ENCODE measurements at regions not wholly inside any gene's neighbourhood (a gene's known extent, or its start where the extent isn't known, plus 50 kb on each side); places are given as distances from the start of the nearest gene placed in this dataset.

DNA sequence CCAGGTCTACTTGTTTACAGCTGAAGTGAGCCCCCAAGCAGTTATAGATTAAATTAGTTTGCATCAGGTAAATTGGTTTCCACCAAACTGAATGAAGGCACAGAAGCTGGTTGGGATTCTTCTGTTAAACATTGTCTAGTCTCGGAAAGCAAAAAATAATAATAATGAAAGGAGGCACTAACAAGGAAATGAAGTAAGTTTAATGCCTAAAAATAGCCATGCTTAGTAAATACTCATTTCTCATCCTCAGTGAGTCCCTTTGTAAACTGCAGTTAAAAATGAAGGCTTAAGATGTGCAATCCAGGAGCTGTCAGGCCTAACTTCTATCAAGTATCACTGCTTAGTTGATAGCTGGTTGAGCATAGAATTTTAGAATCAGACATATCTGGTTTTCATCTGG is 113.5 kb downstream of the BTG1 start:
- no peak for TF ChIP-seq ZNF274 (IDR thresholded peaks at IDR 0.05; ENCODE audit: low read depth, low read length)
- H3K4me3 ChIP-seq (ENCODE audit: low read length) = no peak overlapping the region

DNA sequence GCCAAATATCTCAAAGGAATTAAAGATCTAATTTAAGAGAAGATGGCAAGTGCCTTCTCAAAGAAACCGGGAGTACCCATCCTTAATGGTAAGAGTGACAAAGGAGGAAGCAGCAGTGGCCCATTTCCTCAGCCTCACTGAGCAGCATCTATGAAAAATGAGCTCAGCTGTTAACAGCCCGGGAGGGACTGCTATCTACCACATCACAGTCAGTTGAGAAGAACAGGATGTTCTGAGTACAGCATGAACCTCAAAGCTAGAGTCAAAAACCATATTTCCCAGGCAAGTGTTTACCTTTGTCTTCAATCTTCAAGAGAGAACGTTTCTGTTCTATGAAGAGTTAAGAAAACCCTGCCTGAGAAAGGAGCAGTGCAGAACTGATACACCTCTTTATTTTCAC is 115.0 kb downstream of the BTG1 start:
- no peak for TF ChIP-seq ZNF274 (IDR thresholded peaks at IDR 0.05; ENCODE audit: low read depth, low read length)
- H3K4me3 ChIP-seq (ENCODE audit: low read length) = no peak overlapping the region

DNA sequence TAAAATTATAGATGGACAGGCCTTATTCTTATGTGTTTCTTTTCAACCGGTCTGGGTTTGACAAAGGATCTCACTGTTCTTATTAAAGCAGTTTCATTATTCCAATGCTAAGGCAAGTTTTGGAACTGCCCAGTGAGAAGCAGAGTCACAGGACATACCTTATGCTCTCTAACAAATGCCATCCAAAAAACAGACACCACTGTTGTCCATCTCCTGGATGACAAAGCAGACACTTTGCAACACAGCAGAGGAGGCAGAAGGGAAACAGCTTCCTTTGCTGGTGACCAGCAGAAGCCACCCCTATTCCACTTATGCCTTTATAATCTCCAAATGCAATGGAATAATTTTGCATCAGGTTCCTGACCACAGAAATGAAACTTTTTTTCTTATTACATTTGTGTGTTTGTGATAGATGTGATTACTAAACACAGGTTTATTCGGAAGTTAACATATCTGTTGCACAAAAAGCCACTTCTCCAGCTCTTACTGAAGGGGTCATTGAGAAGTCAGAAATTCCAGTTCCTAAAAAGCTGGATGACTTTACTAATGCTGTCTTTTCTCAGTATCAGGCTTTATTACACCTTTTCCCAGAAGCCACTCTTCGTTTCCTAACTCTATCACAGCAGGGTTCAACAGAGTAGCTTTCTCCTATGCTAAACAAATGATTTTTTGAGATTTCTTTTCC is 115.6 kb downstream of the BTG1 start:
- TF ChIP-seq ZNF274 (IDR thresholded peaks at IDR 0.05; ENCODE audit: low read depth, low read length) = no peak

DNA sequence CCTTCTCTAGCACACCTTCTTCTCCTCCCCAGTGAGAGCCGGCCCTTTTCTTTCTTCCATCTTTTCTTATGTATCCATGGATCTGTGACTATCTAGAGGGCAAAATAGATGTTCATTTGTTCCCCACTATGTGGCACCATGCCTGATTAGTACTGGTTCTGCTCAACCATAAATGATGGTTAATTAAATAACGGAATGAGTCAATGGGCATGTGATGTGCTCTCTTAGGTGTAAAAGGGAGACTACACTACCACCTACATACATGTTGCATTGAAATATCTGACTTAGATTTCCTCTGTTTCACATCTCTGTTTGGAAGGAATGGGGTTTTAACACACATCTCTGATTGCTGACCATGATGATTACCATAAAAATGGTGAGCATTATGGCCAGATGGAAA is 116.5 kb downstream of the BTG1 start:
- H3K4me3 ChIP-seq (ENCODE audit: low read length) = no peak overlapping the region
- TF ChIP-seq ZNF274 (IDR thresholded peaks at IDR 0.05; ENCODE audit: low read depth, low read length) = no peak

More for the DNA sequence above, 115.6 kb downstream of the BTG1 start:
- no peak overlapping the region for H3K4me3 ChIP-seq (ENCODE audit: low read length)

DNA sequence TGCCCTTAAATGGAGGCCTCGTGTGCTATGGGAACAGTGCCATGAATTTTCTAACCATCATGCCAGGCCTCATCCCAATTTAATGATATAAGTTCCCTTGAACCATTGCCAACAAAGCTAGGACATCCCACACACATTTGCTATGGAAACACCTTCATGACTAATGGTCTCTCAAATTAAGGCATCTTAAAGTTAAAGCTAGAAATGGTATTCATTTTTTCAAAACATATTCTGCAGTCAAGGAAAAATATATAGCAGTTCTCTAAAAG is 117.3 kb downstream of the BTG1 start:
- TF ChIP-seq ZNF274 (IDR thresholded peaks at IDR 0.05; ENCODE audit: low read depth, low read length) = no peak
- H3K4me3 ChIP-seq (ENCODE audit: low read length) = no peak overlapping the region

DNA sequence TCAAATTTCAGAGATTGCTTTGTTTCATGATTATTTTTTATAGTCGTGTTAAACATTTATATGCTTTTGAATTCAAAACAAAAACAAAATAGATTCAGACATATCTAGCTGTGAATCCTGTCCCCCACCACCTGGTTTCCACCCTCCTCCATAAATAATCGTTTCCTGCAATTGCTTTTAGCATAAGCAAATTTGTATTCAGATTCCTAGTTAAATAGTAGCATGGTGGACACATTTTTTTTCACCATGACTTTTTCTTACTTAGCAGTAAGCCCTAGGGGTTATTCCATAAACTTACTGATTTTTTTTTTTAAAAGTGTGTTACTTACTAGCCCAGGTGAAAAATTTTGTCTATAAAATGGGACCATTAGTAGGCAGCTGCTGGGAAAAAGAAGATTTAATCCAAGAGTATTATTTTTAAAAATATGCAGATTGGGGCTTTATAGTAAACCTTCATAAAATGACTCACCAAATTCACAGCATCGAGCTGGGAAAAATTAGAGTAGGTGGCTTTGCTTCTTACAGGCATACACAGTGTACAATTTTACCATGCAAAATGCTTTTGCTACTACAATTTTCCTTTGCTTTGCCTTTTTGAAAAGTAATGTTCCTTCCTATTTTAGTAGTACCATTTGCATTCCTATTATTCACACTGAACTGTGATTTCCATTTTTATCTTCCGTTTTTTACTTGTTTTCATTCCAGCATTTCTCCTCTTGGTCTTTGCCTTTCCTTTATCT is 117.8 kb downstream of the BTG1 start:
- no peak for TF ChIP-seq ZNF274 (IDR thresholded peaks at IDR 0.05; ENCODE audit: low read depth, low read length)
- no peak overlapping the region for H3K4me3 ChIP-seq (ENCODE audit: low read length)

DNA sequence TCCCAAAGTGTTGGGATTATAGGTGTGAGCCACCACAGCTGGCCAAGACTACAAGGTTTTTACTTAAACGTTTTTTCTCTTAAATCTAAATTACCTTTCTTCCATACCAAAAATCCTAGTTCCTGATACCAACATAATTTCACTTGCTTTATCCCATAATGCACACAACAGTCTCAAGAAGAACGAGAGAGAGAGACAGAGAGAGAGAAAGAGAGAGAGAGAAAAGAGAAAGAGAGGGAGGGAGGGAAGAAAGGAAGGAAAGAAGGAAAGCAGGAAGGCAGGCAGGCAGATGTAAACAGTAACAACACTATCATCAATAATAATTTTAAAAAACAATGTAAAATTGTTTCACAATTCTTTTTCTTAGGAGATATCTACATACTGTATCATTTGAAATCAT is 118.4 kb downstream of the BTG1 start:
- TF ChIP-seq ZNF274 (IDR thresholded peaks at IDR 0.05; ENCODE audit: low read depth, low read length) = no peak
- H3K4me3 ChIP-seq (ENCODE audit: low read length) = no peak overlapping the region

DNA sequence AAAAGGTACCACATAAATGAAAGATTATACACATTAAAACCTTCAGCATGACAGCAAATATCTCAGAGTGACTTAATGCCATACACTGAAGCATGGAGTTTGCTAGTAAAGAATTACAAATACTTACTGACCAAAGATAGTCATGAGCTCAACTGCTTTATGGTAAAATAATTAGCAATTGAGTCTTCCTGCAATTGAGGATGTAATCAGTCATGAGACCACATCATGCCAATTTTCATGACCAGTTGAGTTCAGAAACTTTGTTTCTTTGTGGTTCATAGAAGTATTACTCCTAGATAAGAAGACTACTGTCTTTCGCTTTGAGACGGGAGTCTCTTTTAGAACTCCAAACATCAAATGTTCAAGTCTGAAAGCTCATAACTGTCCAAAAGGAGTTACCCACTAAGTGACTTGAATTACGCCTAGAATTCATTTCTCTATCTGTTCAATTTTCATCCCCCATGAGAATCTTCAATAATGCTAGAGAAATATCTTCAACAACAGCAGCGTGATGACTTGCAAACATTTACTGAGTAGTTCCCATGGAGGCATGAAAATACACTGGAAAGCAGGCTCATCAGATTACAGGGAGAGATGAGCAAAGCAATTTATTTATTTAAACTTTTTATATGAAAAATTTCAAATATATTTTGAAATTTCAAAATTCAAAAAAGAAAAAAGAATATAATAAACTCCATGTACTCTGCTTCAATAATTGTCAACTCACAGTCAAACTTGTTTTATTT is 120.0 kb downstream of the BTG1 start:
- H3K4me3 ChIP-seq (ENCODE audit: low read length) = no peak overlapping the region
- TF ChIP-seq ZNF274 (IDR thresholded peaks at IDR 0.05; ENCODE audit: low read depth, low read length) = no peak

DNA sequence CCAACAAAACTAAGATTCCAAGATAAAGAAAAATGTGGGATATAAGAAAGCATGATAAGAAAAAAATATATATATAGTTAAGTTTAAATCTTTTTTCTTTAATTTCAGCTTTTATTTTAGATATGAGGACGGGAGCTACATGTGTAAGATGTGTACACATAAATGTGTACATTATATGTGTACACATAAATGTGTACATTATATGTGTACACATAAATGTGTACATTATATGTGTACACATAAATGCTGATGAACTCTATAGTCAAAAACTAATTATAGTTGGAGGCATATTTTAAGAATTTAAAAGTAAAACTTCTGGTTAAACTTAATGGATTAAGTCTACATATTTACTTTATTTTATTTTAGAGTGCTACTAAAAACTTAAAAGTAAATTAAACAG is 123.6 kb downstream of the BTG1 start:
- TF ChIP-seq ZNF274 (IDR thresholded peaks at IDR 0.05; ENCODE audit: low read depth, low read length) = no peak
- no peak overlapping the region for H3K4me3 ChIP-seq (ENCODE audit: low read length)

DNA sequence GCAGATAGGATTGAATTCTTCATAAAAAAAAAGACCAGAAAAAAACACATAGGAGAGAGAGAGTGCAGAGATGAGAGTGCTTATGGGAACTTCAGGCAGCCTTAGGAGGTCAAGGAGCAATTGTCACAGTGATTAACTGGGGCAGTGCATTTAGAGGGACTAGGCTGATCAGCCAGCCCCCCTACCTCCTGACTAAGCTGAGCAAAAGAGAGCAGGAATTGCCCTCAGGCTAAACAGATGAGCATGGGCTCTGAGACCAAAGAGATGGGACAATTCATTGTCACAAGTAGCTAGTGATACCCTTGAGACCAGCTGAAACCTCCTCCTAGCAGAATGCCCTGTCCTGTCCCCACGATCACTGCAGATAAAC is 124.0 kb downstream of the BTG1 start:
- no peak for TF ChIP-seq ZNF274 (IDR thresholded peaks at IDR 0.05; ENCODE audit: low read depth, low read length)
- no peak overlapping the region for H3K4me3 ChIP-seq (ENCODE audit: low read length)

DNA sequence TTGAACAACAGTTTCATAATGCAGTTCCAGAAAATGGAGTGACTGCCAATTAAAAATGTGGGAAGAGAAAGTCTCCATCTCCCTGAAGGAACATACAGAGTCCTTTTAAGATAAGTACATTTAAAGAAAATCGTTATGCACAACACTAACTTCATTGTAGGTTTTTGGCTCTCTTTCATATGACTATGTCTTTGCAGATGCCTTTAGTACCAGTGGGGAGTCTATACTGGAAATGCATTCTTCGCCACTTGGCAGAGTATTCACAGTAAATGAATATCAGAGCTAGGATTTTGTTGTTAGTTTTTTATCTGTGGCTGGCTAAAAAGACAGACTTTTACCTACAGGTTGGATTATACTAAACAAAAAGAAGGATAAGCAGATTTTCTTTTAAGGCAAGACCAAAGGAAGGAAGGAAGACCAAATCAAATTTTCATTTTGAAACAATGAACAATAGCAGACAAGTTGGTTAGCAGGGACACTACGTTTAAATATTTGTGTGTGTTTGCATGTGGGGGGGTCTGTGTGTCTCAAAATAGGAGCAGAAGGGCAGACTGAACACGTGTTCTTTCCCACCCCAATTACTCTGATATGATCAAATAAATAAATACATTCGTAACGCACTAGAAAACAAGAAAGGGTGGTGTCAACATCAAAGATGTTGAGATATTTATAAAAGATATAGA is 124.5 kb downstream of the BTG1 start:
- TF ChIP-seq ZNF274 (IDR thresholded peaks at IDR 0.05; ENCODE audit: low read depth, low read length) = no peak
- no peak overlapping the region for H3K4me3 ChIP-seq (ENCODE audit: low read length)

DNA sequence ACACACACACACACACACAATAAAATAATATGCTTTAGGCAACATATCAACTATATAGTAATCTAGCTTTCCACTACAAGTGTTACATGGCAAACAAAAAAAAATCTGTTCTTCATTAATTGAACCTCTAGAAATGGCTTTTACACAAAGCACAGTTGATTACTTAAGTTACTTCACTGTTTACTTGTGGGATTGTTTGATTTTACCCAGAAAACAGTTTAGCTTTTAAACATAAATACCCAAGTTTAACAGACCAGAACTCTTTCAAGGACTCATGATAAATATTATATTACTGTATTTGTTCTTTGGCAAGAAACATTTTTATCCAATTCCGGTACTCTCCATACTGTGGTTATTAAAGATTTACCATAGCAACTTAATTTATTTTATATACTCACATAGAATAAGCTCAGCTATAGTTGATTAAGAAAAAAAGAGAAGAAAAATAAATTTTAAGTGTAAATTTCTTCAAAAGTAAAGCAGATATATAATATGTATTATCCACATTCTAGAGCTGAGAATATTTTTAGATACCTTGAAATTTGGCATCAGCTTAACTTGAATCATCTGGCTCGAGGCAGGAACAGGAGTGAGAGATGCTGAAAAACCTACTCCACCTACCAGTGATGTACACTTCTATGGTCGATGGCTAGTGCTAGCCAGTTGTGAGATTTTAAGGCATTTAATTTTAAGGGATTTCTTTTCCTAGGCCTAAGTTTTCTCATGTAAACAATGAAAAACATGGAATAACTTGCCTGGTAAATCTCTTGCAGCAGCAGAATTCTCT is 126.0 kb downstream of the BTG1 start:
- TF ChIP-seq ZNF274 (IDR thresholded peaks at IDR 0.05; ENCODE audit: low read depth, low read length) = no peak
- H3K4me3 ChIP-seq (ENCODE audit: low read length) = no peak overlapping the region

DNA sequence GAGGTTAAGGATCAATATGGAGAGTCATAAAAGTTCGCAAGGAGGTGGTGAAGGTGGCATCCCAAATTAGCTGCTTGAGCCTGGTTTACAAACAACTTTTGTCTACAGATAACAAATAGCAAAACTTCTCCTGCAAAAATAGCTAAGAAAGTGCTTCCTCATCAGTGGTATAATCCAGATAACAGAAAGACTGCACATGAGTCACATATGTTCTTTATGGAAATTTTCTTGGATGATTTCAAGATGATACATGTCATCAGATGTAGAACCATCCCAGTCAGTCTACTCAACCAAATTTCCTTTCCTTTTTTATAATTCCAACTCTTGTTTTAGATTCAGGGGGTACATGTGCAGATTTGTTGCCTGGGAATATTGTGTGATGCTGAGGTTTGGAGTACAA is 133.0 kb downstream of the BTG1 start:
- no peak for TF ChIP-seq ZNF274 (IDR thresholded peaks at IDR 0.05; ENCODE audit: low read depth, low read length)
- H3K4me3 ChIP-seq (ENCODE audit: low read length) = no peak overlapping the region
